Neuronal stem cell (in vitro differentiated cells): ENCODE measurements at regions not wholly inside any gene's neighbourhood (a gene's known extent, or its start where the extent isn't known, plus 50 kb on each side); places are given as distances from the start of the nearest gene placed in this dataset.

Experiments used
- DNase-seq: peaks from one replicate; pipeline ENCODE4 v3.0.0-alpha.2; 2013; ENCODE audit warnings: low spot score
- H2AFZ ChIP-seq: one replicate; pipeline ENCODE4 v1.6.1; 2013; ENCODE audit warnings: mild to moderate bottlenecking, low read length, inconsistent platforms
- H2AK5ac ChIP-seq: 2 replicates; pipeline ENCODE4 v1.6.1; 2013; ENCODE audit warnings: low read depth, mild to moderate bottlenecking, inconsistent platforms, low read length, moderate library complexity, mixed read lengths
- H2BK120ac ChIP-seq: 2 replicates; pipeline ENCODE4 v1.6.1; 2013; ENCODE audit warnings: low read depth, mild to moderate bottlenecking, inconsistent platforms, low read length, moderate library complexity, mixed read lengths
- H2BK12ac ChIP-seq: one replicate; pipeline ENCODE4 v1.6.1; 2013; ENCODE audit warnings: low read length, inconsistent platforms
- H2BK15ac ChIP-seq: 2 replicates; pipeline ENCODE4 v1.6.1; 2013; ENCODE audit warnings: mild to moderate bottlenecking, low read length, inconsistent platforms, mixed read lengths
- H2BK5ac ChIP-seq: one replicate; pipeline ENCODE4 v1.6.1; 2013; ENCODE audit warnings: inconsistent platforms, mild to moderate bottlenecking, low read length, moderate library complexity
- H3K14ac ChIP-seq: one replicate; pipeline ENCODE4 v1.6.1; 2013; ENCODE audit warnings: low read length, inconsistent platforms
- H3K18ac ChIP-seq: 2 replicates; pipeline ENCODE4 v1.6.1; 2013; ENCODE audit warnings: low read length, inconsistent platforms
- H3K23ac ChIP-seq: 2 replicates; pipeline ENCODE4 v1.6.1; 2013; ENCODE audit warnings: low read depth, mild to moderate bottlenecking, mixed read lengths, low read length, inconsistent platforms; ENCODE audit not compliant: poor library complexity
- H3K27ac ChIP-seq: replicated peaks from 3 replicates; pipeline ENCODE4 v1.5.1; 2013; ENCODE audit warnings: low read length, inconsistent platforms
- H3K27me3 ChIP-seq, 3 experiments: 2 replicates each; pipeline ENCODE4 v1.6.1; 2013; ENCODE audit warnings: low read length in 3 of 3, mild to moderate bottlenecking in 2 of 3, inconsistent platforms in 1 of 3, low read depth in 1 of 3, mixed read lengths in 1 of 3, moderate library complexity in 1 of 3; ENCODE audit not compliant: control insufficient read depth in 3 of 3, insufficient read depth in 3 of 3
- H3K36me3 ChIP-seq, 2 donors: replicated peaks in 1 of 2; 2 replicates each; pipeline ENCODE4 v1.6.1; 2013; ENCODE audit warnings: low read length in 2 of 2; ENCODE audit not compliant: control insufficient read depth in 2 of 2, insufficient read depth in 2 of 2
- H3K4ac ChIP-seq: 2 replicates; pipeline ENCODE4 v1.6.1; 2013; ENCODE audit warnings: inconsistent platforms, mild to moderate bottlenecking, low read length, moderate library complexity
- H3K4me1 ChIP-seq, 2 donors: 1 replicate in 1 of 2; 2 replicates in 1 of 2; pipeline ENCODE4 v1.6.1; 2013; ENCODE audit warnings: low read length in 2 of 2, low read depth in 1 of 2; ENCODE audit not compliant: control insufficient read depth in 2 of 2, insufficient read depth in 1 of 2
- H3K4me2 ChIP-seq: one replicate; pipeline ENCODE4 v1.6.1; 2013; ENCODE audit warnings: mild to moderate bottlenecking, low read length, inconsistent platforms; ENCODE audit not compliant: insufficient read depth, poor library complexity, severe bottlenecking
- H3K4me3 ChIP-seq, 2 donors: 2 replicates each; pipeline ENCODE4 v1.5.1; 2013; ENCODE audit warnings: low read length in 2 of 2, mild to moderate bottlenecking in 2 of 2, inconsistent platforms in 1 of 2, moderate library complexity in 1 of 2
- H3K79me1 ChIP-seq: one replicate; pipeline ENCODE4 v1.6.1; 2013; ENCODE audit warnings: low read depth, mild to moderate bottlenecking, inconsistent platforms, low read length, moderate library complexity
- H3K9ac ChIP-seq: one replicate; pipeline ENCODE4 v1.6.1; 2013; ENCODE audit warnings: mild to moderate bottlenecking, low read depth, low read length, inconsistent platforms; ENCODE audit not compliant: poor library complexity
- H3K9me3 ChIP-seq, 2 donors: replicated peaks in 1 of 2; 2 replicates each; pipeline versions ENCODE3 to v1.6.1; 2013; ENCODE audit warnings: low read length in 2 of 2, mild to moderate bottlenecking in 2 of 2, inconsistent platforms in 1 of 2, low read depth in 1 of 2, mixed read lengths in 1 of 2, moderate library complexity in 1 of 2; ENCODE audit not compliant: control insufficient read depth in 2 of 2, insufficient read depth in 1 of 2
- H4K8ac ChIP-seq: one replicate; pipeline ENCODE4 v1.6.1; 2013; ENCODE audit warnings: low read depth, mild to moderate bottlenecking, inconsistent platforms, low read length, moderate library complexity
- H4K91ac ChIP-seq: one replicate; pipeline ENCODE4 v1.6.1; 2013; ENCODE audit warnings: low read length, low read depth, mild to moderate bottlenecking, inconsistent platforms; ENCODE audit not compliant: poor library complexity
- WGBS, 2 donors: extraction: QIAGEN DNeasy Blood & Tissue Kit; methylation state at CpG; one replicate each; pipeline ENCODE4 v1.1.7; 2013; ENCODE audit warnings: missing lambda C conversion rate in 2 of 2, mixed read lengths in 1 of 2; ENCODE audit not compliant: insufficient read length in 2 of 2, insufficient replicate concordance in 1 of 2; ENCODE audit errors: extremely low coverage in 2 of 2; 5-methylcytosine and 5-hydroxymethylcytosine counted together

DNA sequence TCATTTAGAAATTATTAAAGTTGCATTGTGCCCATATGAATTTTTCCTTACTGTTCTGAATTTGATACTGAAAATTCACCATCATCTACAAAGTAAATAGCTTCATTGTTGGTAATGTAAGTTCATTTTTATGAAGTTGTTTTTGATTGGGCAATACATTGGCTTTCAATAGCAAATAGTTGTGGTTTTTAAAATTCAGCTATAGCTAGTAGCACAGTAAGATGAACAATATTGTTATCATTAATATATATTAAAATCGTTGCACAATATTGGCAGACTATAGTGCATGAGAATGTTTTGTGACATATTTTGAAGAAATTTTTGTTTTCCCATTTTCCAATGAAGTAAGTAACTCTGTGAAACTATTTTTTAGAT, 575.0 kb downstream of the PRKD1 start:
- no peak overlapping the region for H4K8ac ChIP-seq
- no peak overlapping the region for H2AFZ ChIP-seq
- DNase-seq, result no peak
- no peak overlapping the region for H2BK12ac ChIP-seq
- H3K4me1 ChIP-seq, result peaks cover 0 to 2% of the 10 kb centered on the region in 2 donors
- no peak overlapping the region for H2AK5ac ChIP-seq
- no peaks in the 10 kb centered on the region for H3K9me3 ChIP-seq
- no peak overlapping the region for H3K14ac ChIP-seq
- H3K79me1 ChIP-seq, result no peaks in the 10 kb centered on the region
- no peak overlapping the region for H4K91ac ChIP-seq
- no peak overlapping the region for H3K9ac ChIP-seq
- no peak overlapping the region for H3K4me2 ChIP-seq
- no CpG with 5 or more reads among the region's 1 CpG for WGBS, 2 donors
- H2BK5ac ChIP-seq, result no peak overlapping the region
- no peaks in the 10 kb centered on the region for H3K36me3 ChIP-seq
- H3K23ac ChIP-seq, result no peak overlapping the region
- H2BK120ac ChIP-seq, result no peak overlapping the region
- no peak overlapping the region for H3K4me3 ChIP-seq
- no peaks in the 10 kb centered on the region for H3K27me3 ChIP-seq
- no peak overlapping the region for H2BK15ac ChIP-seq
- no peak overlapping the region for H3K4ac ChIP-seq
- H3K27ac ChIP-seq, result no peak overlapping the region
- H3K18ac ChIP-seq, result no peak overlapping the region

DNA sequence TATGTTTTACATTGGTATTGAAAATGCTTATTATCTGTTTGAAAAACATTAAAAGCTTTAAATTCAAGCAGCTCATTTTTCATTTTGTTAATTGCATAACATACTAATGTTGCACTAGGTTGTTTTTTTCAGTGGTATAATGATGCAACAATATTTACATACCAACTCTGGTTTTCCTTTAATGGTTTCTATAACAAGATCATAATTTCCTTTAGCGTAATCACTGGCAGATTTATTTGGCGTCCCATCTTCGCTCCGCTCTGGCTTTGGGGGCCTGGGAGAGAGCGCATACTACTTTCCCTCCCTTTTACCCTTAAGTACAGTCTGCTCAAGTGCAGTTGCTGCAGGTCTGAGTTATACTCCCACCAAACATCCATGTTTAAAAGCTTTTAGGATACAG, 574.1 kb downstream of the PRKD1 start:
- H3K27me3 ChIP-seq, result no peaks in the 10 kb centered on the region
- H2BK5ac ChIP-seq, result no peak overlapping the region
- H3K9me3 ChIP-seq, result no peaks in the 10 kb centered on the region
- H4K8ac ChIP-seq, result no peak overlapping the region
- H2BK15ac ChIP-seq, result no peak overlapping the region
- H3K9ac ChIP-seq, result no peak overlapping the region
- no peak overlapping the region for H3K18ac ChIP-seq
- no peak overlapping the region for H3K4me2 ChIP-seq
- no CpG with 5 or more reads among the region's 5 CpGs for WGBS, 2 donors
- H3K27ac ChIP-seq, result no peak overlapping the region
- H3K36me3 ChIP-seq, result no peaks in the 10 kb centered on the region
- H3K79me1 ChIP-seq, result no peaks in the 10 kb centered on the region
- H4K91ac ChIP-seq, result no peak overlapping the region
- H3K14ac ChIP-seq, result no peak overlapping the region
- H3K4me3 ChIP-seq, result no peak overlapping the region
- H3K4me1 ChIP-seq, result peaks cover 0 to 2% of the 10 kb centered on the region in 2 donors
- no peak overlapping the region for H2AK5ac ChIP-seq
- no peak for DNase-seq
- no peak overlapping the region for H3K23ac ChIP-seq
- H2AFZ ChIP-seq, result no peak overlapping the region
- no peak overlapping the region for H2BK120ac ChIP-seq
- H2BK12ac ChIP-seq, result no peak overlapping the region
- no peak overlapping the region for H3K4ac ChIP-seq

DNA sequence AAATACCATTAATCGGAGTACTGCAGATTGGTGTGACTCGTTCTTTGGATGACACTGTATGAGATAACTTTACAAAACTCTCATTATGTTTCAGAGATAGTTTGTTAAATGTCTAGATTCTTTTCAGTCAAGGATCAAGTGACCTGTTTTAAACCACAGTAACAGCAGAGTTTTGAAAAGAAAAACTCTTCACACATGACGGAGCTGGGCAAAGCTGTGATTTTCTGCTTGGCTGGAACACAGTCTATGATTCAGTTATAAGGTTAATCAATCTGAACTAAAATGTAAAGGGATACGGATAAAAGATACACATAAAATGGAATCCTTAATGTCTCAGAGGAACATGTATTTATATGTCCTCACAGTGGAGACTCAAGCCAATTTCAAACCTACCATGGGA, 573.2 kb downstream of the PRKD1 start:
- no peak overlapping the region for H2AFZ ChIP-seq
- no peak overlapping the region for H3K4me2 ChIP-seq
- no peaks in the 10 kb centered on the region for H3K36me3 ChIP-seq
- no peak overlapping the region for H2AK5ac ChIP-seq
- no peak overlapping the region for H4K8ac ChIP-seq
- no peak overlapping the region for H3K18ac ChIP-seq
- no peak overlapping the region for H3K14ac ChIP-seq
- no peak overlapping the region for H3K4me3 ChIP-seq
- no CpG with 5 or more reads among the region's 4 CpGs for WGBS, 2 donors
- H3K23ac ChIP-seq, result no peak overlapping the region
- no peak overlapping the region for H3K4ac ChIP-seq
- H2BK120ac ChIP-seq, result no peak overlapping the region
- DNase-seq, result no peak
- no peaks in the 10 kb centered on the region for H3K79me1 ChIP-seq
- H3K27ac ChIP-seq, result no peak overlapping the region
- H3K9ac ChIP-seq, result no peak overlapping the region
- no peak overlapping the region for H2BK5ac ChIP-seq
- H4K91ac ChIP-seq, result no peak overlapping the region
- no peak overlapping the region for H2BK15ac ChIP-seq
- no peak overlapping the region for H2BK12ac ChIP-seq
- H3K9me3 ChIP-seq, result no peaks in the 10 kb centered on the region
- no peaks in the 10 kb centered on the region for H3K27me3 ChIP-seq
- H3K4me1 ChIP-seq, result peaks cover 0 to 4% of the 10 kb centered on the region in 2 donors

DNA sequence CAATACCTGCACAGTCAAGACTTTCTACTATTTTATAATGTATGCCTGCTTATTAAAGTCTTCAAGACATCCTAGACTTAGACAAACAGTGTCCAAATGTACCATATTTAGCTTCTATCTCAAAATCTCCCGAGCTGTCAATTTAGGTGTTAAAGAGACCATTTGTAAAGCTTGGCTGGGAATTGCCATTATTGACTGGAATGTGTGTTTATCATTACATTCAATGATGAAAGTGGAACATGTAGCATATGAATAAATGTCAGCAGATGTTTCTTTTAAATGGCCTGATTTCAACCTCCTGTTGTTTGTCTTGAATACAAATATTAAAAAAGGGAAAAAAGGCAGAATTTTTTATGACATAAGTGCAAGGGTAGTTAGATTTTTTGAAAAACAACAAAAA, 572.3 kb downstream of the PRKD1 start:
- H3K4me2 ChIP-seq, result no peak overlapping the region
- WGBS, 2 donors, result no CpG with 5 or more reads among the region's 1 CpG
- H3K14ac ChIP-seq, result no peak overlapping the region
- H3K27me3 ChIP-seq, result no peaks in the 10 kb centered on the region
- H3K4ac ChIP-seq, result no peak overlapping the region
- H2AFZ ChIP-seq, result no peak overlapping the region
- H3K36me3 ChIP-seq, result no peaks in the 10 kb centered on the region
- no peak overlapping the region for H2BK5ac ChIP-seq
- H3K9ac ChIP-seq, result no peak overlapping the region
- H3K79me1 ChIP-seq, result no peaks in the 10 kb centered on the region
- H3K4me3 ChIP-seq, result no peak overlapping the region
- no peak overlapping the region for H4K8ac ChIP-seq
- no peaks in the 10 kb centered on the region for H3K9me3 ChIP-seq
- no peak overlapping the region for H2AK5ac ChIP-seq
- H3K23ac ChIP-seq, result no peak overlapping the region
- H4K91ac ChIP-seq, result no peak overlapping the region
- peaks cover 0 to 4% of the 10 kb centered on the region in 2 donors for H3K4me1 ChIP-seq
- H3K18ac ChIP-seq, result no peak overlapping the region
- no peak overlapping the region for H2BK12ac ChIP-seq
- no peak overlapping the region for H3K27ac ChIP-seq
- H2BK15ac ChIP-seq, result no peak overlapping the region
- H2BK120ac ChIP-seq, result no peak overlapping the region
- no peak for DNase-seq
